SK-N-MC (cell line): ENCODE measurements at regions not wholly inside any gene's neighbourhood (a gene's known extent, or its start where the extent isn't known, plus 50 kb on each side); places are given as distances from the start of the nearest gene placed in this dataset.

Source experiments
- DNase-seq: peaks from one replicate; pipeline ENCODE4 v3.0.0-alpha.2; 2011; ENCODE audit warnings: low read depth, low spot score
- H3K27ac ChIP-seq: fragments of 200-600 bp; sonication (generic); 2 replicates; pipeline ENCODE4 v1.5.1; 2016; ENCODE audit warnings: mixed run types
- H3K36me3 ChIP-seq: fragments of 200-600 bp; sonication (generic); 2 replicates; pipeline ENCODE4 v1.6.1; 2017; ENCODE audit warnings: antibody characterized with exemption, low read length, mixed read lengths; ENCODE audit not compliant: insufficient read depth
- H3K4me3 ChIP-seq: fragments of 200-600 bp; sonication (generic); 2 replicates; pipeline ENCODE4 v1.5.1; 2016
- H3K9ac ChIP-seq: fragments of 200-600 bp; sonication (generic); 2 replicates; pipeline ENCODE4 v1.8.0; 2017; ENCODE audit warnings: mixed run types, mixed read lengths; ENCODE audit not compliant: insufficient read length
- H3K9me3 ChIP-seq: fragments of 200-600 bp; sonication (generic); 2 replicates; pipeline ENCODE4 v1.6.1; 2017; ENCODE audit warnings: low read depth, mild to moderate bottlenecking, antibody characterized with exemption, low read length, moderate library complexity, mixed read lengths
- EZH2 ChIP-seq: fragments of 200-600 bp; sonication (generic); IDR thresholded peaks from one replicate; pipeline ENCODE4 v1.6.1; 2017; ENCODE audit warnings: antibody characterized with exemption
- FOXP2 ChIP-seq: optimal IDR thresholded peaks from 2 replicates; pipeline ENCODE3; 2011; ENCODE audit warnings: mild to moderate bottlenecking, moderate library complexity; ENCODE audit not compliant: insufficient read depth; ENCODE audit errors: extremely low read length, control extremely low read depth
- POLR2AphosphoS5 ChIP-seq: IDR thresholded peaks from 2 replicates; pipeline ENCODE4 v1.6.1; 2012; ENCODE audit warnings: mild to moderate bottlenecking, low read depth, low read length, borderline replicate concordance

DNA sequence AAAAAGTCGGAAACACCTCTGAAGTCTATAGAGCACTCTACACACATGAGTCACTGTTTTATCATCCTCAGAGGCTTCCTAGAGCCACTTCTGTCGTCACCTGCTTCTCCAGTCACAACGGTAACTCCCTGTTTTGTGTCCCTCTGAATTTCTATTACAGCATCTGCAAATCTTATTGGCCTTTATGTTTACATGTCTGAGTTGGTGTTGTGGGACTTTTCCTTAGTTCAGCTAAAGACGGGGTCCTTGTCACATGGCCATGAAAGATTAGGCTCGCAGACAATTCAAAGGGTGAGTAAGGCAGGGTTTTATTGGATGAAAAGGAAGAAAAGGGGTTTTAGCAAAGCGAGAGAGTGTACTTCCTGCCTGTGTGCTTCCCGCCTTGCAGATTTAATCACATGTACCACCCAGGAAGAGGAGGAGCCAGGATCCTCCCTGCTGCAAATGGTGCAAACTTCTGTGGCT is 185.6 kb downstream of the LPIN1 start:
- no peaks in the 10 kb centered on the region for H3K36me3 ChIP-seq

DNA sequence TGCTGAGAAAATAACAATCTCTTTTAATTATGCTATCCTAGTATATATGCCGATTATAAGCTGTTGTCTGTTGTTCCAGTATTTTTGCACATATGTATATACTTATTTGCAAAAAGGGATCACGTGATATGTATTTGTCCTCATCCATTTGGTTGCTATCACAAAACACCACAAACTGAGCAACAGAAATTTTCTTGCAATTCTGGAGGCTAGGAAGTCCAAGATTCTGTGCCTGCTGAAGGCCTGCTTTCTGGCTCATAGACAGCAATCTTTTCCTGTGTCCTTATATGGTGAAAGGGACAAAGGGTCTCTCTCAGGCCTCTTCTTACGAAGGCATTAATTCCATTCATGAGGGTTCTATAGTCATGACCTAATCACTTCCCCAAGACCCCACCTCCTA is 186.5 kb downstream of the LPIN1 start:
- DNase-seq, result no peak
- no peak overlapping the region for H3K4me3 ChIP-seq
- H3K36me3 ChIP-seq, result no peaks in the 10 kb centered on the region
- no peak for TF ChIP-seq EZH2
- no peak overlapping the region for H3K9ac ChIP-seq
- no peak overlapping the region for H3K27ac ChIP-seq
- H3K9me3 ChIP-seq, result no peaks in the 10 kb centered on the region

More for the DNA sequence above, 185.6 kb downstream of the LPIN1 start:
- DNase-seq, result no peak
- Histone ChIP-seq H3K9ac (no peak overlapping the region), H3K4me3 (no peak overlapping the region), H3K9me3 (no peaks in the 10 kb centered on the region), H3K27ac (no peak overlapping the region)
- TF ChIP-seq EZH2, result no peak

- Histone ChIP-seq H3K27ac (no peak overlapping the region), H3K9ac (no peak overlapping the region), H3K9me3 (no peaks in the 10 kb centered on the region), H3K4me3 (no peak overlapping the region), H3K36me3 (no peaks in the 10 kb centered on the region)
- no peak for TF ChIP-seq POLR2AphosphoS5
- DNase-seq, result no peak
Measured at GRCh38 chr2:11933854-11934253, 187.4 kb downstream of the LPIN1 start.

DNA sequence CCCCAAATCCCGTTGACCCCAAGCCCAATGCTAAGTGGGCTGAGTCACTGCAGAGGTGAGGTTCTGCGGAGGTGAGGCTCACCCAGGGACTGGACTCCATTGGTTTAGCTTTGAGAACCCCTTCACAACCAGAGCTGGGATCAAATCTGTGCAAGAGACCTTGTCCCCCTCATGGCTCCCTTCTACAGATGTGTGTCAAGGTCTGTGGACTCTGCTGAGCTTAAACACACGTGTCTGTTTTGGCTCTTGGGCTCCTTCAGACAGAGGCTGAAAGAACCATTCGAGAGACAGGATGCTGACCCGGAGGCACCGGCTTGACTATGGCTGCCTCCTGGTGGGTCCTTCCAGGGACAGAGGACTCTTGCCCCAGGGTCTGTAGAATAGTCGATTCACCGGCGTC is 190.3 kb downstream of the LPIN1 start:
- no peak overlapping the region for H3K27ac ChIP-seq
- TF ChIP-seq POLR2AphosphoS5 (no peak), FOXP2 (no peak), EZH2 (no peak)
- H3K4me3 ChIP-seq, result no peak overlapping the region
- no peaks in the 10 kb centered on the region for H3K9me3 ChIP-seq
- DNase-seq, result no peak
- no peaks in the 10 kb centered on the region for H3K36me3 ChIP-seq
- no peak overlapping the region for H3K9ac ChIP-seq

DNA sequence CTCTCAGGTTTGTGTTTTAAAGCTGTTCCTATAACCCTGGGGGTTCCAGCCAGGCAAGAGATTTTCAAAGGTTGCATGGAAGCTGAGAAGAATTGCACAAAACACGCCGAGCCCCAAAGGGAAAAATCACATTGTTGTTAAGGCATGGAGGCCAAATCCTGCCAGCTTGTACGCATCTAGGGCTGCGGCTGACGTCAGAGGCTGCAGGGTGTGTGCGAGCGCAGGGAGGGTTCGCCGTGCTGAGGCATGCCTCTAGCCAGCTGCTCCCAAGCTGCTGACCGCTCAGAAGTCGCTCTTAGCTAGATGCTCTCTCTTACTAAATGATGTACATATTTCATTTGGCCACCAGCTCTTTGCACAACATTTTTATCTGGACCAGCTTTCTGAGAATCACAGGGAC is 191.8 kb downstream of the LPIN1 start:
- no peak overlapping the region for H3K27ac ChIP-seq
- no peak overlapping the region for H3K9ac ChIP-seq
- no peaks in the 10 kb centered on the region for H3K9me3 ChIP-seq
- no peak overlapping the region for H3K4me3 ChIP-seq
- no peak for TF ChIP-seq EZH2
- TF ChIP-seq FOXP2, result no peak
- TF ChIP-seq POLR2AphosphoS5, result no peak
- H3K36me3 ChIP-seq, result no peaks in the 10 kb centered on the region
- no peak for DNase-seq

DNA sequence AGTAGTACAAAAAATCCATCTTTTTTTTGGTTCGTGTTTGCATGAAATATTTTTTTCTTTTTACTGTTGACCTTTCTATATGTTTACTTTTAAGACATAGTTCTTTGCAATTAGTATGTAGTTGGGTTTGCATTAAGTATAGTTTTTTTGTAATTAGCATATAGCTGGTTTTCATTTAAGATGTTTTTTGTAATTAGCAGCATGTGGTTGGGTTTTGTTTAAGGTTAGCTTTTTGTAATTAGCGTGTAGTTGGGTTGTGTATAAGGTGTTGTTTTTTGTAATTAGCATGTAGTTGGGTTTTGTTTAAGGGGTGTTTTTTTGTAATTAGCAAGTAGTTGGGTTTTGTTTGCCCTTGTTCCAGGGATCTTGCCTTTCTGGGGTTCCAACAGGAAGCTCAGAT is 193.1 kb downstream of the LPIN1 start:
- Histone ChIP-seq H3K27ac (no peak overlapping the region), H3K36me3 (no peaks in the 10 kb centered on the region), H3K4me3 (no peak overlapping the region), H3K9ac (no peak overlapping the region), H3K9me3 (no peaks in the 10 kb centered on the region)
- no peak for TF ChIP-seq EZH2
- no peak for TF ChIP-seq POLR2AphosphoS5
- TF ChIP-seq FOXP2, result no peak
- DNase-seq, result no peak

DNA sequence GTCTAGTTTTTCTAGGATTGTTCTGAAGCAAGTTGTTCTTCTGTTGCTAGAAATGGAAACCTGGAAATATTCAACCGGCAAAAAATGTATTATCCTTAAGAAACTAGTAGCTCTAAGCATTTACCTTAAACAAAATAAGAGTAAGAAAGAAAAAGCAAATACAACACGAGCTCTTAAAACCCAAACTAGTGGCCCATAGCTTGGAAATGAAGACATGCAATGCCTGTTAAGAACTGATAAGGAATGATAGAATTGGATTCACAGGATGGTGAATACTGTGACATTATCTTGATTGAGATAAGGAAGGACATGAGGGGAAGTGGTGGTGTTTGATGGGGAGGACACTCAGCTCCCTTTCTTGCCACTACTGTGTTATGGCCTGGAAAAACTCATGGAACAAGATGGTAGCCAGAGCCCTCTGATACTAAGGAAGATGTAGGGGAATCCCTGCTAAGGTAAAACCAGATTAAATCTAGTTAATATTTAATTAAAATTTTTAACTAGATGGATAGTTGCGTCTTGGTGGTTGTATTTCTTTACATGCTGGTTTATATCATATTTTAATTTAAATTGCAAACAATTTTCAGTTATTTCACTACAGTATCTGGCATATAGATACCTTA is 193.8 kb downstream of the LPIN1 start:
- no peak overlapping the region for H3K9ac ChIP-seq

GRCh38 chr2:11940799-11941198 is 194.4 kb downstream of the LPIN1 start:
- Histone ChIP-seq H3K4me3 (no peak overlapping the region), H3K9me3 (no peaks in the 10 kb centered on the region), H3K27ac (no peak overlapping the region), H3K36me3 (no peaks in the 10 kb centered on the region), H3K9ac (no peak overlapping the region)
- no peak for DNase-seq
- TF ChIP-seq POLR2AphosphoS5 (no peak), EZH2 (no peak), FOXP2 (no peak)

More for the DNA sequence above, 193.8 kb downstream of the LPIN1 start:
- TF ChIP-seq FOXP2 (no peak), POLR2AphosphoS5 (no peak), EZH2 (no peak)
- no peaks in the 10 kb centered on the region for H3K36me3 ChIP-seq
- no peak overlapping the region for H3K27ac ChIP-seq
- no peak for DNase-seq
- H3K9me3 ChIP-seq, result no peaks in the 10 kb centered on the region
- H3K4me3 ChIP-seq, result no peak overlapping the region

DNA sequence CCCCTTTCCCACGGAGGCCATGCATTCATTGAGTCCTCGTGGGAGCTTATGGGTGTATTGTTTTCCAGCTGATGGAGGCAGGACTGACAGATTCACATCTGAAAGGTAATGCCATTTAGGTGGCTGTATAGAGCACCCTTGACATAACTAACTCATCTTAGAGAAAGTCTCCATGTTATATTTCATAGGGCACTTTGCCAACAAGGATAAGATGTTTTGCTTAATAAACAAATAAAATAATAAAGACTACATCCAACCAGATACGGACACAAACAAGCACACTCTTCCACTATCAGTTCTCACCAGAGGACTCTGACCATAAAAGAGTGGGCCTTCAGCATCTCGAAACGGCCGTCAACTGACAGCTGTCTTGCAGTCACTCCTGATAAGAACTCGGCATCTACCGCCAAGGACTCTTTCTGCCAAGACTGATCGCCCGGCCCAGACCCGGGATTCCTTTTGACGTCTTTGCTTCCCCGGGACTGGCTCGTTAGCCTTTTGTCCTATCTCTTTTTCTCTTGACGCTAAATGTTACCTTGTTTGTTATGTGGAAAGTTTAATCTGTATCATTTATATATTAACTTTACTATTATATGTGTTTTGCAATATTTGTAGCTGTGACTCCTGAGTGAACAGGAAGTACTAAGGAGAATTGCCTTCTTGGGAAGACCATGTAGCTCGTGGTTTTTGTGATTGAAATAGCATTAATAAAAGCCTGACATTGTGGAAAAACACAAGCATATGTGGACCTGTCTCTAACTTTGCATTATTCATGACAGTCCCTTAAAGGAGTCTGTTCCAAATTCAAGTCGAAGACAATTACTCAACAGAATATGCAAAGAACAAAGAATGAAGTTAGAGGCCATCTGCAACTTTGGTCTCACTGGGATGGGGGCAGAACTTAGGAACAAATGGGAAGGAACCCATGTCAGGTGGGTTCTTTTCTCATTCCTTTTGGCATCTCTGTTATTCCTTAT is 195.1 kb downstream of the LPIN1 start:
- Histone ChIP-seq H3K9ac (no peak overlapping the region), H3K27ac (no peak overlapping the region), H3K36me3 (no peaks in the 10 kb centered on the region), H3K4me3 (no peak overlapping the region), H3K9me3 (no peaks in the 10 kb centered on the region)
- no peak for TF ChIP-seq FOXP2
- TF ChIP-seq POLR2AphosphoS5, result no peak
- no peak for DNase-seq
